ENCODE measurements at regions not wholly inside any gene's neighbourhood (a gene's known extent, or its start where the extent isn't known, plus 50 kb on each side); places are given as distances from the start of the nearest gene placed in this dataset.

DNA sequence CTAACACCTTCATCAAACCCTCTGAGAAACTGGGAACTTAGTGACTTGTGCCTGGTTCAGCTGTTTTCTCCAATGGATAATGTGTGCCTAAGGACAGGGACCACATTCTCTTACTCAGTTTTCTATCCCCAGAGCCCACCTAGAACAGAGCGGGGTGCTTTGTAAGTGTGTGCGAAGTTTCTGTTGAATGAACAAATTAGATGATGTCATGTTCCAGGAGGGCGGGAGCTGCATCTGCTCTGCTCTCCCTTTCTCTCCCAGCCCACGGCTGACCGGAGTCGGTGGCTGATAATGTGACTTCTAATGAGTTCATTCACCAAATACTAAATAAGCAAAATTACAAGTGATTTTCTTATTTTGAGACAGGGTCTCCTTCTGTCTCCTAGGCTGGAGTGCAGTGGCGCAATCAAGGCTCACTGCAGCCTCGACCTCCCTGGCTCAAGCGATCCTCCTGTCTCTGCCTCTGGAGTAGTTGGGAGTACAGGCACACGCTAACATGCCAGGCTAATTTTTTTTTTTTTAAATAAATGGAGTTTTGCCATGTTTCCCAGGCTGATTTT is 60.7 kb upstream of the FNDC1 start:
- Histone ChIP-seq H3K79me2 (ENCODE audit: insufficient read depth) (no peaks in the 10 kb centered on the region), H3K36me3 (ENCODE audit: low read depth) (no peaks in the 10 kb centered on the region), H3K4me3 (no peak overlapping the region), H3K27ac (no peak overlapping the region), H4K20me1 (ENCODE audit: insufficient read depth) (no peaks in the 10 kb centered on the region), H3K9ac (no peak overlapping the region), H3K4me2 (ENCODE audit: unreplicated experiment) (no peak overlapping the region), H2AFZ (no peak overlapping the region), H3K4me1 (ENCODE audit: insufficient read depth) (peaks cover 7% of the 10 kb centered on the region; the same call in 1 of the 2 replicates), H3K27me3 (replicated peaks; ENCODE audit: insufficient read depth) (no peaks in the 10 kb centered on the region), H3F3A (ENCODE audit: insufficient read depth) (0 out of 2 replicates have a peak, but pooled peaks cover 6% of the 10 kb centered on the region), H3K9me2 (ENCODE audit: insufficient read depth) (no peaks in the 10 kb centered on the region), H3K9me3 (ENCODE audit: low read depth) (no peaks in the 10 kb centered on the region)
- 69 to 70% methylated on average over 10 of the region's 10 CpGs for WGBS, 2 experiments (ENCODE audit: low coverage in 1 of 2, low lambda C conversion rate in 2 of 2, missing lambda C conversion rate in 2 of 2)
- in situ Hi-C loops (cut with MboI) = no loop called here
- DNase-seq = no peak
- TF ChIP-seq EZH2phosphoT487 (IDR thresholded peaks at IDR 0.05; ENCODE audit: insufficient read depth, low read depth) (no peak), EZH2 (IDR thresholded peaks at IDR 0.05; ENCODE audit: insufficient read depth, poor library complexity, severe bottlenecking) (no peak)

DNA sequence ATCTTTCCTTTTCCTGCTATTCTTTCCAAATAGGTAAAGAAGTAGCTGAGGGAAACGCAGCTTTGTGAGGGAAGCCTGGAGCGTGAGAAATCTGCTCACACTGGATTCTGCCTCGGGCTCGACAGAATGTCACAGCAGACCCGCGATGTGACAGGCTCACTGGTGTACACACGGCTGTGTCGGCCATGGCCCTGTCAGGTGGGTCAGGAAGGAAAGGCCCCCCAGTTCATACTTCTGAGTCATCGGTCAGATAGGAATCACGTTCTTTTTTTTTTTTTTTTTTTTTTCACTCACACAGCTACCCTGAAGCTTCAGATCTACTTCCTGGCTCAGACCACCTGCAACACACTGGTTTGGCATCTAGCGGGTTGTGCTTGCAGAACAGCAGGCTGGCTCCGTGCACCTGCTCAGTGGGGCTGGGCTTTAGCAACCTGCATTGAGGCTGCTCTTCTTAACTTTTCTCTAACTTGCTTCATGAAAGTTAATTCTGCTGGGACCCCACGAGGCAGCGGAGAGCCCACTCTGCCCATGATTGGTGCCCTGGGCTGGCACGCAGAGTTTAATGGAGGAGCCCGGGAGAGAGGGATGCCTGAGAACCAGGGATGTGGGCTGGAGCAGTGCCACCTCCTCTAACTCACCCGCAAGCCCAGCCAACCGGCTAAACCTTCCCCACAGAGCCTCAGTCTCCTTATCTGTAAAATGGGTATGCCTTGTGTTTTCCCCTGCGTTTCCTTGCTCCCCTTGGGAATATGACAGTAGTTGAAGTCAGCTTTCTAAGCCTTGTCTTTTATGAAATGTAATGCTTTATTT is 61.5 kb upstream of the FNDC1 start:
- Histone ChIP-seq H3K27me3 (replicated peaks; ENCODE audit: insufficient read depth) (0 out of 2 replicates have a peak, but pooled peaks cover 2% of the 10 kb centered on the region), H2AFZ (peak overlapping the region; percentile 79; the same call in 1 of the 2 replicates), H3K79me2 (ENCODE audit: insufficient read depth) (no peaks in the 10 kb centered on the region), H3K4me1 (ENCODE audit: insufficient read depth) (peaks cover 7% of the 10 kb centered on the region; the same call in 1 of the 2 replicates), H3K9ac (no peak overlapping the region), H3K9me2 (ENCODE audit: insufficient read depth) (no peaks in the 10 kb centered on the region), H3K36me3 (ENCODE audit: low read depth) (no peaks in the 10 kb centered on the region), H3F3A (ENCODE audit: insufficient read depth) (0 out of 2 replicates have a peak, but pooled peaks cover 6% of the 10 kb centered on the region), H3K4me3 (no peak overlapping the region), H3K9me3 (ENCODE audit: low read depth) (no peaks in the 10 kb centered on the region), H3K27ac (no peak overlapping the region), H3K4me2 (ENCODE audit: unreplicated experiment) (no peak overlapping the region), H4K20me1 (ENCODE audit: insufficient read depth) (no peaks in the 10 kb centered on the region)
- in situ Hi-C loops (cut with MboI) = no loop called here
- no peak for TF ChIP-seq EZH2phosphoT487 (IDR thresholded peaks at IDR 0.05; ENCODE audit: insufficient read depth, low read depth)
- no peak for TF ChIP-seq EZH2 (IDR thresholded peaks at IDR 0.05; ENCODE audit: insufficient read depth, poor library complexity, severe bottlenecking)
- WGBS, 2 experiments (ENCODE audit: low coverage in 1 of 2, low lambda C conversion rate in 2 of 2, missing lambda C conversion rate in 2 of 2) = 80 to 83% methylated on average over 19 of the region's 19 CpGs
- DNase-seq = no peak

GRCh38 chr6:159106627-159107241 is 61.9 kb upstream of the TAGAP start:
- Histone ChIP-seq H3K27ac (no peak overlapping the region), H3K4me1 (ENCODE audit: insufficient read depth) (peaks cover 7% of the 10 kb centered on the region; the same call in 1 of the 2 replicates), H3K27me3 (replicated peaks; ENCODE audit: insufficient read depth) (0 out of 2 replicates have a peak, but pooled peaks cover 6% of the 10 kb centered on the region), H3K4me2 (ENCODE audit: unreplicated experiment) (peak overlapping the region; percentile 38), H3K4me3 (no peak overlapping the region), H3K79me2 (ENCODE audit: insufficient read depth) (no peaks in the 10 kb centered on the region), H3K36me3 (ENCODE audit: low read depth) (no peaks in the 10 kb centered on the region), H2AFZ (peak overlapping the region; percentile 79), H3K9me3 (ENCODE audit: low read depth) (no peaks in the 10 kb centered on the region), H3K9ac (no peak overlapping the region), H3K9me2 (ENCODE audit: insufficient read depth) (no peaks in the 10 kb centered on the region), H4K20me1 (ENCODE audit: insufficient read depth) (no peaks in the 10 kb centered on the region), H3F3A (ENCODE audit: insufficient read depth) (0 out of 2 replicates have a peak, but pooled peaks cover 6% of the 10 kb centered on the region)
- TF ChIP-seq EZH2phosphoT487 (IDR thresholded peaks at IDR 0.05; ENCODE audit: insufficient read depth, low read depth) (no peak), EZH2 (IDR thresholded peaks at IDR 0.05; ENCODE audit: insufficient read depth, poor library complexity, severe bottlenecking) (no peak)
- WGBS, 2 experiments (ENCODE audit: low coverage in 1 of 2, low lambda C conversion rate in 2 of 2, missing lambda C conversion rate in 2 of 2) = 23 to 26% methylated on average over 7 of the region's 7 CpGs
- peak; percentile 58 for DNase-seq
- in situ Hi-C loops (cut with MboI) = no loop called here

DNA sequence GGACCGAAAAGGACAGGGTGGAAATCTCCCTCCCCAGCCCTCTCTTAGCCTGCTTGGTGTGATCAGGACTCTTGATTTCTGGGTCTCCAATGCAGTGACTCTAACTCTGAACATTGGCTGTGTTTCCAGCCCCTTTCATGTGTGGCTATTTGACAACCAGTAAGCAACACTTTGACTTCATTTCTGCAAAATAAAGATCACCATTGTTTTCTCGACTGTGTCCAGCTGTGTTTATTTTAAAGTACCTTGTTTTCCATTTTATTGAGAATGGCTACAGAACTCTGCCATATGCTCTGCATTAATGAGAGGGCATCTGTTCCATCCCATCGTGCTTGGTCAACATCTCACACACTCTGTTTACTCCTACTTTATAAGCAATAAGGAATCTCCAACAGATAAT is 60.9 kb upstream of the TAGAP start:
- H3K9me3 ChIP-seq (ENCODE audit: low read depth) = no peaks in the 10 kb centered on the region
- 0 out of 2 replicates have a peak, but pooled peaks cover 6% of the 10 kb centered on the region for H3K27me3 ChIP-seq (replicated peaks; ENCODE audit: insufficient read depth)
- H3K4me1 ChIP-seq (ENCODE audit: insufficient read depth) = peaks cover 7% of the 10 kb centered on the region; the same call in 1 of the 2 replicates
- H3K79me2 ChIP-seq (ENCODE audit: insufficient read depth) = no peaks in the 10 kb centered on the region
- H3K36me3 ChIP-seq (ENCODE audit: low read depth) = no peaks in the 10 kb centered on the region
- H3F3A ChIP-seq (ENCODE audit: insufficient read depth) = 0 out of 2 replicates have a peak, but pooled peaks cover 6% of the 10 kb centered on the region
- in situ Hi-C loops (cut with MboI) = no loop called here
- no peaks in the 10 kb centered on the region for H4K20me1 ChIP-seq (ENCODE audit: insufficient read depth)
- 50 to 51% methylated on average over 3 of the region's 3 CpGs for WGBS, 2 experiments (ENCODE audit: low coverage in 1 of 2, low lambda C conversion rate in 2 of 2, missing lambda C conversion rate in 2 of 2)
- no peak overlapping the region for H3K9ac ChIP-seq
- no peak overlapping the region for H3K27ac ChIP-seq
- TF ChIP-seq EZH2 (IDR thresholded peaks at IDR 0.05; ENCODE audit: insufficient read depth, poor library complexity, severe bottlenecking) (no peak), EZH2phosphoT487 (IDR thresholded peaks at IDR 0.05; ENCODE audit: insufficient read depth, low read depth) (no peak)
- no peaks in the 10 kb centered on the region for H3K9me2 ChIP-seq (ENCODE audit: insufficient read depth)
- H3K4me2 ChIP-seq (ENCODE audit: unreplicated experiment) = no peak overlapping the region
- H2AFZ ChIP-seq = no peak overlapping the region
- H3K4me3 ChIP-seq = no peak overlapping the region
- DNase-seq = no peak
